ENCODE measurements at regions not wholly inside any gene's neighbourhood (a gene's known extent, or its start where the extent isn't known, plus 50 kb on each side); places are given as distances from the start of the nearest gene placed in this dataset.

DNA sequence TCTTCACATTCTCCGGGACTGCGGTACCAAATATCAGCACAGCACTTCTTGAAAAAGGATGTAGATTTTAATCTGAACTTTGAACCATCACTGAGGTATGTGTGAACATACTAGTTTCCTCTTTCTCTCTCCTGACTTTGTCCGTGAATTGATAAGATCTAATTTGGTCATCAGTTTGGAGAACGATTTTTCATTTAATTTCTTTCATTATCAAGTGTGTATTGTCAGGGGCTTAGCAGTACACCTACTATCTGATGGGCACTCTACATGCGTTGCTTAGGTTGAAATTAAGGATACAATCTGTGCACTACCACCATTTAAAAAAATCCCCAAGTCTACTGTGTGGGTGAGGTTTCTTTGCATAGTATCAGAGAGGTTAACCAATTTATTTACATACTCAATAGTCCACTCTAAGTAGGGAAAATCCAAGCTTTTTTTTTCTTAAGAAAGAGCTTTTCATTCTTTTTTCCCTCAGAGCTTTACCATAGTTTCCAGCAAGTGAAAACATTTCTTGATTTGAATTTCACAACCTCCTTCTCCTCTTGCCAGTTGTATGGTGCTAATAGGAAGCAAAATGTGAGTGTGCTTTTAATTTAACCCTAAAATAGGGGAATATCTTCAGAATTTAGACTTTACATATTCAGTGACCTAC is 105.4 kb upstream of the ESR1 start:
- DNase-seq (ENCODE audit: low spot score): no peak

DNA sequence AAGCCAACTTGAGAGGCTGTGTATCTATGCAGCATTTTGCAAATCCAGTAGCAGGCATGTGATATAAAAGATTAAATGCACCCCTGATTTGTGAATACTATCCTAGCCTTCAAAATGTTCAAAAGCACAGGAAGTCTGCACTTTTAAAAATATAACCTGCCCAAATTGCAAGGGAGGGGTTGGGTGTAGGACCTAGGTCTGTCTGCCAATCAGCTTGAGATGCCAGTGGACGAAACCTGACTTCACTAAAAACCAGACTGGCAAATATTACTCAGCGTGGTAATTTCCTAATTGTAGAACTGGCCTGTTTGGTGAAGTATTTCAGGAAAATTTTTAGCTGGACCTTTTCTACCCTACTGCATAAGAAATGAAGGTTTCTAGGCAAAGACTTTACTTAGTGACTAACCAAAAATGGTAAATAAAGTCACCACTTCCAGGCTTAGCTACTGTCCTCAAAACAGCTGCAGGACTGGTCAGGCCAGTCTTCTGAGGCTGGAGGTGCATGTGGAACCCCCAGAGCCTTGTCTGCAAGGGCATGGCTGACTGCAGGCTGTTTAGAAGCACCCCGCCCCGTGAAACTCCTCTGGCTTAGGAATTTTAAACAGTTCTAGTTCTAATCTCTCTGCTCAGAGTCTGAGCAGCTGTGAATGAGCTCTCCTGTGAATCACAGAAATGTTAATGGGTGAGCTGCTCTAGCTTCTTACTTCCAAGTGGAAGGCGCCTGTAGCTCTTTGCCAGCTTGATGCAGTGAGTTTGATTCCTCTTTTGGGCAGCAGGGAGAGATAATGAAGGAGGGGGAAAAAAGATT is 104.4 kb upstream of the ESR1 start:
- DNase-seq (ENCODE audit: low spot score): no peak

DNA sequence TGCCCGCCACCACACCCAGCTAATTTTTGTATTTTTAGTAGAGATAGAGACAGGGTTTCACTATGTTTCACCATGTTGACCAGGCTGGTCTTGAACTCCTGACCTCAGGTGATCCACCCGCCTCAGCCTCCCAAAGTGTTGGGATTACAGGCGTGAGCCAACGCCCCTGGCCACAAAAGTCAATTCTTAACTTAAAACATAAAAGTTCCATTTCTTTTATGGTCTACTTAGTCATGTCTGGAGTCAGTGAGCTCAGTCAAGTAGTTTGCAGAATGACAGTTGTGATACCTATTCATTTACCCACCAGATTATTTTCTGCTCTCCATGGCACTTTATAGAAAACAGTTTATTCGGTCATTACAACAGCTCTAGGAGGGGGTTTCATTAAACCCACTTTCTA is 103.1 kb upstream of the ESR1 start:
- no peak for DNase-seq (ENCODE audit: low spot score)

DNA sequence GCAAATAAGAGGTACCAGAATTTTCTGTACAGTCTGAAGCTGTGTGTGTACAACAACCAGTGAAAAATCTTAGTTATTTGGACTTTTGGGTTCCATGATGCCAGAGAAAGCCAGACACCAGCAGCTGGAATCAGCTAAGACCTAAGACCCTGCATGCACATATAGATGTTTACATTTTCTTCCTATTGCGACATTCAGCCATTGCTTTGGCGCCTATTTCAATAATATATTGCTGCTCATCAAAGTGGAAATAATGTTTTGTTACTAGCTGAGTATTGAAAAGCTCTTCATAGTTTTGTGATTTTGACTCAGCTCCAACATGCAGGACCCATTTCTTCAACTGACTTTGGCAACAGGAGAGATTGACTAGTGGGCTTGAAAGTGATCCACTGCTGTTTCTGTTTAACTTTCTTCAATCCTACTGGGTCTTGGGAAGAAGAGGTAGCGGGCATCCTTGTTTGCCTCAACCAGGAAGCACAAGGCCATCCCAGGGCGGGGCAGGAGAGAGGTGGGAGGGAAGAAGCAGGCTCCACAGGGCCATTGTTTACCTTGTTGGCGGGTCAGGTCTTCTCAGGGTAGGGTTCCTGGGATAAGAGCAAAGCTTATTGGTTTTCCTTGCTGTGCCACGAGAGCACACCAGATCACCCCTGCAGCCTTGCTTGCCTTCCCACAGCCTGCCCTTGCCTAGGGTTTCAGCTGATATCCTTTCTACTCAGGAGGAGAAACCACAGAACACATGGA is 101.3 kb upstream of the ESR1 start:
- no peak for DNase-seq (ENCODE audit: low spot score)

DNA sequence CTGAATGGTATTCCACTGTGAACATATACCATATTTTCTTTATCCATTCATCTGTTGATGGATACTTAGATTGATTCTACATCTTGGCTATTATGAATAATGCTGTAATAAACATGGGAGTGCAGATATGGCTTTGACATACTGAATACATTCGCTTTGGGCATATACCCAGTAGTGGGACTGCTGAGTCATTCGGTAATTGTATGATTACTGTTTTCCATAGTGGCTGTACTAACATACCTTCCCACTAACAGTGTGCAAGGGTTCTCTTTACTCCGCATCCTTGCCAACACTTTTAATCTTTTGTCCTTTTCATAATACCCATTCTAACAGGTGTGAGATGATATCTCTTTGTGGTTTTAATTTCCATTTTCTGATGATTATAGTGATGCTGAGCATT is 98.2 kb upstream of the ESR1 start:
- no peak for DNase-seq (ENCODE audit: low spot score)

DNA sequence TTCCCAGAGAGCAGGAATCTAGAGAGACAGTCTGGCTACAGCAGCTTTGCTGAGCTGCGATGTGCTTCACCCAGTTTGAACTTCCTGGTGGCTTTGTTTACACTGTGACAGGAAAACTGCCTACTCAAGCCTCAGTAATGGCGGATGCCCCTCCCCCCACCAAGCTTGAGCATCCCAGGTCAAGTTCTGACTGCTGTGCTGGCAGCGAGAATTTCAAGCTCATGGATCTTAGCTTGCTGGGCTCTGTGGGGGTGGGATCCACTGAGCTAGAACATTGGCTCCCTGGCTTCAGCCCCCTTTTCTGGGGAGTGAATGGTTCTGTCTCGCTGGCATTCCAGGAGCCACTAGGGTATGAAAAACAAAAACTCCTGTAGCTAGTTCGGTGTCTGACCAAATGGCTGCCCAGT is 91.0 kb upstream of the ESR1 start:
- no peak for DNase-seq (ENCODE audit: low spot score)

DNA sequence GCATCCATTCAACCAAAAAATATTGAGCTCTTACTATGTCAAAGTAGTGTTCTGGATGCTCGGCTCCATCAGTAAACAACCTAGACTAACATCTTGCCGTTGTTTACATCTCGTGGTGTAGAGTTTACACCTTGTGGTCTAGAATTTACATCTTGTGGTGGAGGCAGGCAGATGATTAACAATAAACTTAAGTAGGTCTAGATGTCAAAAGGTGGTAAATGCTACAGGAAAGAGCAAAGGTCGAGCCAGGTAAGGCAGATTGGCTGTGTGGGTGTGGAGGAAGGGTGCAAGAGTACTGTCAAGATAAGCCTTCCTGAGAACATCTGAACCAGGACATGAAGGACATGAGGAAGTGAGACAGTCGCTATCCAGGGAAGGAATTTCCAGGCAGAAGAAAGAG is 88.4 kb upstream of the ESR1 start:
- no peak for DNase-seq (ENCODE audit: low spot score)

DNA sequence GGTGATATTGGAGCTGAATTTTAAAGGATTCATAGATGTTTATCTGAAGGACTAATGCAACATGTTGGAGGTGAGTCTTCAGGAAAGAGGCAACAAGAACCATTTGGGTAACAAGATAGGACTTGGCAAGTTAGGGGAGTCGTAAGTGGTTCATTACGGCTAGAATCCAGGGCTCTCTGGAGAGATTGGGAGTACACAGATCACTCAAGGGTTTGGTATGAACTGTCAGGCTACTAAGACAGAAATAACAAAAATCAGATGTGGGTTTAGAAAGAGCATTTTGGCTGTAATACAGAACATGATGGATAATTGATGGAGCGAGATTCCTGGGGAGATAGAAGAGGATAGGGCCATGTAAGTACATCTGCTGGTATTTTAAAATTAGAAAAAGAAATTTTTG is 86.3 kb upstream of the ESR1 start:
- DNase-seq (ENCODE audit: low spot score): no peak

DNA sequence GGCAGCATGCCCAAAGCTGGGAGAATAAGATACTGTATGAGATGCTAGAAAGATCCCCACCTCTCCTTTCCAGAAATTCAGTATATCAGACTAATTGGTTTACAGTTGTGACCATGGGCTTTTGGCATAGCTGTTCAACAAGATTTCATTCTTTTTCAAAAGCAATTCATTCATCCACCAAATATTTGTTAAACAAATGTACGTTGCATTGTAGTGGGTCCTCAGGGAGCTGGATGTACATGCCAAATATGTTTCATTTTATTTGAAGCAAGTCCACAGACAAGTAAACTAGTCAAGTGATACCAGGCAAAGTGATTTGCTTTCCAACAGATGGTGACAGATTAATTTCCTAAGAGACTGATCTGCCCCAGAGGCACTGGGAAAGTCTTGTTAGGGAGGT is 85.8 kb upstream of the ESR1 start:
- DNase-seq (ENCODE audit: low spot score): no peak

DNA sequence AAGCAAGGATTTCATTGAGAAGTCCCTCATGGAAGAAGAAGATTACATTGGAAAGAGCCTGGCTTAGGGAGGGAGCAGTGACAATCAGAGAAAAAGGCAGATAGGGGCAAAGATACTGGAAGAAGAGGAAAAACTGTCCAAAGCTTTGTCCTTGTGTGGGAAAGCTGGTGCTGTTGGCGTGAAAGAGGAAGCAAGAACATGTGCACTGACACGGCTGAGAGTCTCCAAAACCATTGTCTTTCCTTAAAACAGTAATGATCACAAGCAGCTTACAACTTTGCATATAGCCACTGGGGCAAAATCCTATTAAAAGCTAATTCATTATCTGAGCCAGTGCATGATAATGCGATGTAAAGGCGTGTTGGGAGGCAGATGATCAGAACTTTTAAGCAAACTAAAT is 85.1 kb upstream of the ESR1 start:
- DNase-seq (ENCODE audit: low spot score): no peak

DNA sequence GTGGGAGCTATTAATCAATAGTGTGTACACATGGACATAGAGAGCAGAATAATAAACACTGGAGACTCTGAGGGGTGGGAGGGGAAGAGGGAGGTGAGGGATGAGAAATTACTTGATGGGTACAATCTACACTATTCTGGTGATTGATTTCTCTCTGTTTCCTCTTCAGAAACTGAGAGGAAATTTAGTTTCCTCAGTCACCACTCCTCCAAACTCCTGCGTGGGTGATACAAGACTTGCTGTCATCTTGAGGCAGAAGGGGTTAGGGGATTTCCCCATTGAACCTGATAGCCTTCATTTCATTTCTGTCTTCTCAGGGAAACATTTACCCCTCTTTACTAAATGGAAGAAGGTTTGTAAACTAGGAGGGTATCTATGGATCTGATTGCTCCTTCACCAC is 84.3 kb upstream of the ESR1 start:
- no peak for DNase-seq (ENCODE audit: low spot score)

DNA sequence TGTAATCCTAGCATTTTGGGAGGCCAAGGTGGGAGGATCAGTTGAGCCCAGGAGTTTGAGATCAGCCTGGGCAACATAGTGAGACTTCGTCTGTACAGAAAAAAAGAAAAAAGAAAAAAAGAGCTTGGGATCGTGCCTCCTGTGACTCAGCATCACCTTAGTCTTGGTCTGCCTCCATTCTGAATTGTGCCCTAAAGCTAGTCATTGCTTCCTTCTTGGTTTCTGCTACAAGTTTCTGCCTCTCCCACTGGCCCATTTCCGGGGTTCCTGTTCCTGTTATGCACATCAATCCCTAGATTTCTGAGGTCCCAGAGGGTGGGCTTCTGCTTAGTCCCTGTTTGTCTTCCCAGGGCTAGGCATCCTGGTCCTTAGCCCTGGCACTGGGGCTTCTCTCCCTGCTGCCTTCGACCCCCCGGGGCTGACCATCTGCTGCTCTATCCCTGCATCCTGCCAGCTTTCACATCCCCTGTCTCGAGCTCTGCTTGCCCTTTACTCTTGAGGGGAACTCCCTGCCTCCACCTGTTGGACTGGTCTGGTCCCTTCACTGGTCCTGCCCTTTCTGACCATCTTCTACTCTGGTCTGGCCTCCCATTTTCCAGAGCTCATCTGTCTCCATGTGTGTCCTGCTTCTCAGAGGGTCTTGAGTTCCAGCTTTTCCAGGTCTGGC is 77.5 kb upstream of the ESR1 start:
- DNase-seq (ENCODE audit: low spot score): no peak

DNA sequence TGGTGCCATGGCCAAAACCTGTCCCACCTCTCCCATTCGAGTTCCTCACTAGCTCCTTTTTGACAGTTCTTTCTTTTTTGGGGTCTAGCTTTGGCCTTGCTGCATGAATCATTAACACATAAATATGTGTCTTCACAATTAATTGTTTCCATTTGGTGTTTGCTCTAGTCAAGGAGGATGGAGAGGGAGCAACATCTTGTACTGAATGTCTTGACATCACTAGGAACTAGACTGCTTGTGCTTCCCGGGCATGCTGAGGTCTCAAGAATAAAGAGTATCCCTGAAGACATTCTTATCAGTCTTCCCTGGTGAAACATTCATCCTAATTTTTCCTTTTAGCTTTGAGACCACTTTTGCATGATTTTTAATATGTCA is 77.0 kb upstream of the ESR1 start:
- no peak for DNase-seq (ENCODE audit: low spot score)

DNA sequence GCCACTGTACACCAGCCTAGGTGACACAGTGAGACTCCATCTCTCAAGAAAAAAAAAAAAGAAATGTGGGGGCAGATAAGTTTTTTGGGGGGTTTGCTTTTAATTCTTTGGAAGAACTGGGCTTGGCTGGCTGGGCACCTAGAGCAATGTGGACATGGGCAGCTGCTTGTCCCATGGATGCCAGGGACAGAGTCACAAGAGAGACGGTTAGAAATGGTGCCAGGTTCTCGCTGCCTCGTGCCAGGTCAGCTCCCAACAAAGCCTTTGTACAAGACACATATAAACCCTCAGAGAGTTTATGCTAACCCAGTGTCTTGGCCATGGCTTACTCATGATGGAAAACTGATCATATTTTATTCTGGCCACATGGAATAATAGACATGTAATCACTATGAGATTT is 76.2 kb upstream of the ESR1 start:
- no peak for DNase-seq (ENCODE audit: low spot score)

DNA sequence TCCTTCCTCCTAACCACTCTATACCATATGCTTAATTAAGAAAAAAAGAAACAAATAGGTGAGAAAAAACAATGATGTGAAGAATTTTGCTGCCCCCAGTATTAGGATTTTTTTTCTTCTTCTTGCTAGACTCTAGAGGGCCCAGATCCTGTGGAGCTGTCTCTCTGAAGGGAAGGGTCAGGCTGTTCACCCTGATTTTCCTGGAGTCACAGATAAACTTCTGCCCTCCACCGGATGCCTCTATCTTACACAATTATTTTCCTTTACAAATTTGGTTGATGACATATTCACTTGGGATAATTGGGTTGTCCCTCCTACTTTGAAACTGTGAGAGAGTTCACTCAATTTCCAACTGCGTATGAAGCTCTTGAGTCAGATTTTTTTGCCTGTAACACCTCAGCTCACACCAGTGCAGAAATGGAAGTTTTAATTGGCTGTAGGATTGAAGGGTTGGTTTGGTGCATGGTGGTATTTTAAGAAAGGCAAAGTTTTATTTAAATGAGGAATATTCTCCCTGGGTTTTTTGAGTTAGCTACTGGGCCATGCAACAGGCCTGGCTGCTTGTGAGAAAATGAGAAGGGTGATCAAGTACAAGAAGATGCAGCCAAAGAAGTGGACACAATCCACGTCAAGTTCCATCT is 73.7 kb upstream of the ESR1 start:
- no peak for DNase-seq (ENCODE audit: low spot score)

DNA sequence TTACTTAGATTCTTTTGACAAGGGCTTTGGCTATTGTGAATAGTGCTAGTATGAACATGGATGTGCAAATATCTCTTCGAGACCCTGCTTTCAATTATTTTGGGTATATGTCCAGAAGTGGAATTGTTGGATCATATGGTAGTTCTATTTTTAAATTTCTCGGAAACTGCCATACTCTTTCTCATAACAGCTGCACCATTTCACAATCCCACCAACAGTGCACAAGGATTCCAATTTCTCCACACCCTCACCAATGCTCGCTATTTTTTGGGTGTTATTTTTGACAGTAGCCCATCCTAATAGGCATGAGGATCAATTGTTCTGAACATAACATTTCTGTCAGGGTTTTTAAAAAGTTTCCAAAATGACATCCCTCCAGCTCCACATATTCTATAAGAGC is 69.2 kb upstream of the ESR1 start:
- no peak for DNase-seq (ENCODE audit: low spot score)

DNA sequence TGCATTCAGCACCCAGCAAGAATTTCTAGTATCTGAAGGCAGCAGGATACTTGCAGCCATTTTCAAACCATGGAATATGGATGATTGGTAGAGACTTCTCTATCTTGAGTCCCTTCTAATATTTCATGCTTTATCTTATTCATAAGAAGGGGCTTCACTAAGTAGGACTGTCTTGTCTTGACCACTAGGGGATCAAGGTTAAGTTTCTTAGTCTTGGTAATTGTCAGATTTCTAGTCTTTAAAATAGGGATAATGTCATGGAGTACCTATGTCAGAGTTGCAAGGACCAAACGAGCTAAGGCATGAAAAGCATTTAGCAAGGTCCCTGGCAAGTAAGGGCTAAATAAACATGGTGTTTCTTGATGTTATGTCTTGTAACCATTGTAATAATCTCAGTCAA is 68.5 kb upstream of the ESR1 start:
- DNase-seq (ENCODE audit: low spot score): no peak

DNA sequence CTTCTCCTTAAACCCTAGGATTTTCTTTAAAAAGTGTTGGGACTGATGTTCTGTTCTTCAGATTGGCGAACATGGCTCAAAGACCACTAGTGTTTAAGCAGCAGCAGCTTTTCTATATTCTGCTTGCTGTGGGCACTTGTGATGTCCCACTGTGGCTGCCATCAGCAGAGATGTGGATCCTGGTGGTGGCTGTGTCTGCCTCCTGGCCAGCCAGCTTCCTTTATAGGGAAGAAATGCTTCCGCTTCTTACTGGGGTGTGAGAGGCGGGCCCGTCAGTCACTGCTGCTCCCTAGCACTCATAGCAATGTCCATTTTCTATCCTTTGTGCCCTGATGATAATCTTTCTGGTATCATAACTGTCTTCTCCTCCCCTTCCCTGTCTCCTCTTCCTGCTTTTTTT is 66.7 kb upstream of the ESR1 start:
- no peak for DNase-seq (ENCODE audit: low spot score)

DNA sequence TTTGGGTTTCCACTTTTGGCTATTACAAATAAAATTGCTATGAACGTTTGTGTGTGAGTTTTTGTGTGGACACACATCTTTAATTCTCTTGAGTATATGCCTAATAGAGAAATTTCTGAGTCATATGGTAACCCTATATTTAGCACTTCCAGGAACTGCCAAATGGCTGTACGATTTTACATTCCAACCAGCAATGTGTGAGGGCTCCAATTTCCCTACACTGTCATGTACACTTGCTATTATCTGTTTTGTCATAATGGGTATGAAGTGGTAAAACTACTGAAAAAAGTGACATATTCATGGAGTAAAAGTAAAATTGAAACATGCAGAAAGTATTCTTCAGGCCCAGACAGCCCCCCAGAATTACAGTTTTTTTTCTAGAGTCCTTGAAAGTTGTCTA is 59.6 kb upstream of the ESR1 start:
- DNase-seq (ENCODE audit: low spot score): no peak

DNA sequence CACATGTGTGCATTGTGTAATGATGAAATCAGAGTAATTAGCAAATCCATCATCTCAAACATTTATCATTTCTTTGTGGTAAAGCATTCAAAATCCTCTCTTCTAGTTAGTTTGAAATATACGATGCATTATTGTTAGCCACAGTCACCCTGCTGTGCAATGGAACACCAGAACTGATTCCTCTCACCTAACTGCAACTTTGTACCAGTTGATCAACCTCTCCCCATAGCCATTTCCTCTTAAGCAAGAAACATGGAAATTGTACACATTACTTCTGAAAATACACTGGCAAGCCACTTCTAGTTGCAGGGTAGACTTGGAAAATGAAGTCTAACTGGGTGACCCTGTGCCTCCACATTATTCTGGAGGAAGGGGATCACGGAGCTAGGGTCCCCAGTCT is 58.1 kb upstream of the ESR1 start:
- DNase-seq (ENCODE audit: low spot score): no peak

DNA sequence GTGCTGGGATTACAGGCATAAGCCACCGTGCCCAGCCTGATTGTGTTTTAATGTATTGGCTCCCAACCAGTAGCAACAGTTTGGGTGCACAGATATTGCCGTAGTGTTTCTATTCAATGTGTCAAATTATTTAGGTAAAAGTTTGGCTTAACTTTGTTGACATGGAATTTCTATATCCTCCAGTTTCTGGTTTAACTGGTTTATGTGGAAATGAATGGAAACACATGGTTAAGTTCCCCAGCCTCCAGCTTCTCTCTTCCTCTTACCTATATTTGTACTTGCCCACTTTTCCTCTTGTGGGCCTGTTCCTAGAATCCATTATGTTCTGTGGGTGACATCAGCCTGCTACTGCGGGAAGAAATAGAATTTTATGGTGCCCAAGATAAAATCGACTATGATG is 53.9 kb upstream of the ESR1 start:
- no peak for DNase-seq (ENCODE audit: low spot score)

DNA sequence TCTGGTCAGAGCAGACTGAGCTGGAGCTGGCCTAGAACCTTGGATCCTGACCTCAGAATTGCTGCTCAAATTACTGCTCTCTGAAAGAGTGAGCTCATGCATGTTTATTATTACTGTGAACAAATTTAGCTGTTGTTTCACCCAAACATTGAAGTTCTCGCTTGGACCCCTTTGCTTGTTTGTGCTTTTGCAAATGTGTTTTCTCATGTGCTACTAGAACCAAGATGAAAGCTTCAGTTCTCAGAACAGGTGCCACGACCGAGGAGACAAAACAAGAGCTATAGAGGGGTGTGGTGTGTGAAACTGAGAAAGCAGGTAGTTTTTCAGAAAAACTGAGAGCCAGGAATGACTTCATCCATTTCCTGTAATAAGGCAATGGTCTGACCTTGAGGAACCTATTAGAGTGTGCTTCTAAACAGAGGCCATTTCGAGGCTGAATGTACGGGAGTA is 50.0 kb upstream of the ESR1 start:
- DNase-seq (ENCODE audit: low spot score): no peak
